Epithelial cell of esophagus (primary cell): ENCODE measurements at regions not wholly inside any gene's neighbourhood (a gene's known extent, or its start where the extent isn't known, plus 50 kb on each side); places are given as distances from the start of the nearest gene placed in this dataset.

Experiments used
- DNase-seq: peaks from one replicate; pipeline ENCODE4 v3.0.0; 2010; ENCODE audit warnings: low read depth
- H3K4me3 ChIP-seq: 2 replicates; pipeline ENCODE4 v1.5.1; 2011; ENCODE audit warnings: mild to moderate bottlenecking, low read length, control low read depth
- CTCF ChIP-seq: IDR thresholded peaks from 2 replicates; pipeline ENCODE4 v1.5.1; 2011; ENCODE audit warnings: low read depth, mild to moderate bottlenecking, low read length, control low read depth, inconsistent platforms; ENCODE audit not compliant: insufficient read depth; ENCODE audit errors: missing control alignments

GRCh38 chr2:236975766-236976165, 109.9 kb upstream of the COPS8 start:
- no peak overlapping the region for H3K4me3 ChIP-seq
- no peak for TF ChIP-seq CTCF
- DNase-seq = no peak

DNA sequence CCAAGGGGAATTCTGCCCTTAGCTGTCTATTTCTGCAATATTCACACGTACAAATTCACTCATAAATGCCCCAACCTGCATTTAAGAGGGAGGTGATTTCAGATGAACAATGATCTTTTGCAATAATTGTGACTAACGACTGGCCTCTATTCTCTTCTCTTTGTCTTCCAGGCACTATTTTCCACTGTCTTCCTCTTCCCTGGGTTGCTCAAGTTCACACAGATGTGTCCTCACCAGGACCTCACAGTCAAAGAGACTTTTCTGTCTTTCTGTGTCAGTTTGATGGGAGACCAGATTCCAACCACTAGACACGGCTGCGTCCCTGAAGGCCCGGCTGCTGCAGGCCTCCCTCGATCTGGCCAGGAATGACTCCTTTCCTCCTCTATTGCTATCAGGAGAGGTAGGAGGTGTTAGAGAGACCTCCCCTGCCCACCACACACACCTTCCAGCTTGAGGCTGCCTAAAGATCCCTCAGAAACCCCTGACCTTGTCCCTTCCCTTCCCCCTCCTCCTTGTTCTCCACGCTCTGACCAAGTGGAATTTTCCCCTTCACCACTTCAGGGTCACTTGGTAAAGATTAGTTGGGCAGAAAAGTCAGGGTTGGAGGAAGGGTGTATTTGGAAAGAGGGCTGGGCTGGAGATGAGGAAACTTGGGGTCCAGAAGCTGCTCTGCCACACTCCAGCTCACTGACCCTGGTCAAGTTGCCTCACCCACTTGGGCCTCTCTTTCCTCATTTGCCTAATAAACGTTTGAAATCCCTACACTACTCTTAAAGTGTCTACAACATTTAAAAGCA, 109.2 kb upstream of the COPS8 start:
- TF ChIP-seq CTCF = no peak
- DNase-seq = peak; percentile 72
- no peak overlapping the region for H3K4me3 ChIP-seq

DNA sequence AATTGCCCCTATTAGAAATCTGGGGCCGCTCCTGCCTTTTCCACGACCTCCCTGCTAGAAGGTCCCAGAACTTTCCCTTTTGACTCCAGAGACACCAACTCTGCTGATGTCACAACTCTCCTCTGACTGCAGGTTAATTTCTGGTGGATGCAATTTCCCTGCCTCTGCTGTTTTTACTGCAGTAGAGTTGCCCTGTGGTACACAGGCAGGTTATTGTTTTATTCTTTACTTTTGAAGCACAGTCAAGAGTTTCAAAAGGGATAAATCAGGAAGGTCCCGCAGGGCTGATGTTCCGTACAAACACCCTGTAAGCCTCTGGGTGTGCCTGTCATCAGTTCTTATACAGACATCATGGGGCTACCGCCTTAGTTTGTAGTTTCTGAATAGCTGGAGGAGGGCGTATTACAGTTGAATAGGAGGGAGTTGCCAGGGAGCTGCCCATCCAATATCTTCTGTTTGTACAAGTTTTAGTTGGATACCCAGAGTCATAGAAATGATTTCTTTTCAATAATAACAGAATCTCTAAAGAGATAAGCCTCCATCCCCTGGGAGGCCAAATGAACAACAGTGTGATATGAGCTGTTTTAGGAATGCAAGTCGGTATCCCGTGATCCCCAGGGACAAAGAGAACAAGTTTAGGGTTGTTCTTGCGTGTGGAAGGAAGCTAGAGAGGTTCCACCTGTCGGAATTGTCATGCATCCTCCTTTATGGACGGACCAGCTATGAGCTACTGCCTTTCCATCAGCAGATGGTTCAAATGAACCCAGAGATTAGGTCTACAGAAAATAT, 108.4 kb upstream of the COPS8 start:
- no peak for DNase-seq
- TF ChIP-seq CTCF = no peak
- H3K4me3 ChIP-seq = no peak overlapping the region

- no peak overlapping the region for H3K4me3 ChIP-seq
- DNase-seq = no peak
- TF ChIP-seq CTCF = no peak
Observed at GRCh38 chr2:236977852-236978398, 107.8 kb upstream of the COPS8 start.

GRCh38 chr2:236979664-236980063, 106.0 kb upstream of the COPS8 start:
- DNase-seq = no peak
- TF ChIP-seq CTCF = no peak
- H3K4me3 ChIP-seq = no peak overlapping the region

DNA sequence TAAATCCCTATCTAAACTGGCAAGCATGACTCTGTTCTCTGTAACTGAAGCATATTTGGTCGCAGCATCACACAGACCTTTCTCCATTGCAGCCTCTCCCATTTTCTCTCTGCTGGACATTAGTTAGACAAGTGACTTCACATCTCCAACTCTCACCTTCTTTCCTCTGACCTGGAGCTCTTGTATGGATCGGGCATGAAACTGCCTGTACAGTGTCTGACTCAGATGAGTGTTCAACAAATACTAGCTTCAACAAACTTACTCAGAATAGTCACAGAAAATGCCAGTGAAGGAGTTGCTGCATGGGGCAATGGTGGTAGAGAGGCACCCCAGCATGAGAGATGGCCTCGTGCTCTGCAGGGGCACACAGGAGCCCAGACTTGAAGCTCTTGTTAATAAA, 104.7 kb upstream of the COPS8 start:
- no peak for TF ChIP-seq CTCF
- DNase-seq = peak; percentile 74
- H3K4me3 ChIP-seq = no peak overlapping the region
